Loucy (cell line): ENCODE measurements at regions not wholly inside any gene's neighbourhood (a gene's known extent, or its start where the extent isn't known, plus 50 kb on each side); places are given as distances from the start of the nearest gene placed in this dataset.

Source experiments
- H2AFZ ChIP-seq: fragments of 200-600 bp; sonication (generic); 2 replicates; pipeline ENCODE4 v1.6.0; 2016; ENCODE audit warnings: antibody characterized with exemption, mild to moderate bottlenecking, low read length, moderate library complexity
- H3F3A ChIP-seq: fragments of 200-600 bp; 2 replicates; pipeline ENCODE4 v1.6.0; 2016; ENCODE audit warnings: antibody characterized with exemption, low read depth, mild to moderate bottlenecking
- H3K27me3 ChIP-seq: fragments of 200-600 bp; sonication (generic); 2 replicates; pipeline ENCODE4 v1.6.1; 2014; ENCODE audit warnings: low read length, mild to moderate bottlenecking; ENCODE audit not compliant: insufficient read depth, poor library complexity, severe bottlenecking
- H3K36me3 ChIP-seq: fragments of 200-600 bp; sonication (generic); 2 replicates; pipeline ENCODE4 v1.6.1; 2016; ENCODE audit warnings: low read length; ENCODE audit not compliant: insufficient read depth
- H3K4me1 ChIP-seq: fragments of 200-600 bp; sonication (generic); 2 replicates; pipeline ENCODE4 v1.5.1; 2014; ENCODE audit warnings: low read length, mild to moderate bottlenecking; ENCODE audit not compliant: insufficient read depth, poor library complexity, severe bottlenecking
- H3K4me2 ChIP-seq: fragments of 200-600 bp; sonication (generic); 2 replicates; pipeline ENCODE4 v1.6.0; 2014; ENCODE audit warnings: antibody characterized with exemption, low read length, low read depth, mild to moderate bottlenecking; ENCODE audit not compliant: poor library complexity, severe bottlenecking
- H3K4me3 ChIP-seq: fragments of 200-600 bp; sonication (generic); 2 replicates; pipeline ENCODE4 v1.5.1; 2014; ENCODE audit warnings: low read length, mild to moderate bottlenecking, mixed read lengths; ENCODE audit not compliant: poor library complexity, severe bottlenecking
- H3K79me2 ChIP-seq: fragments of 200-600 bp; sonication (generic); 2 replicates; pipeline ENCODE4 v1.6.1; 2014; ENCODE audit warnings: low read length; ENCODE audit not compliant: insufficient read depth
- H3K9ac ChIP-seq: fragments of 200-600 bp; sonication (generic); 2 replicates; pipeline ENCODE4 v1.6.0; 2014; ENCODE audit warnings: mild to moderate bottlenecking, low read depth, low read length, moderate library complexity; ENCODE audit not compliant: poor library complexity, severe bottlenecking
- H3K9me2 ChIP-seq: fragments of 200-600 bp; sonication (generic); replicated peaks from 2 replicates; pipeline ENCODE4 v1.6.1; 2016; ENCODE audit warnings: low read depth, low read length, mixed read lengths
- H3K9me3 ChIP-seq: fragments of 200-600 bp; sonication (generic); 2 replicates; pipeline ENCODE4 v1.6.1; 2014; ENCODE audit warnings: mild to moderate bottlenecking, antibody characterized with exemption, low read length, low read depth; ENCODE audit not compliant: insufficient read depth
- H4K20me1 ChIP-seq: fragments of 200-600 bp; sonication (generic); 2 replicates; pipeline ENCODE4 v1.6.0; 2014; ENCODE audit warnings: antibody characterized with exemption, low read length, mild to moderate bottlenecking; ENCODE audit not compliant: insufficient read depth, poor library complexity, severe bottlenecking
- CTCF ChIP-seq: fragments of 200-600 bp; sonication (generic); conservative IDR thresholded peaks from 2 replicates; pipeline ENCODE4 v1.5.1; 2014; ENCODE audit warnings: mild to moderate bottlenecking, antibody characterized with exemption, low read length
- EZH2phosphoT487 ChIP-seq: fragments of 200-600 bp; IDR thresholded peaks from 2 replicates; pipeline ENCODE4 v1.6.1; 2018; ENCODE audit warnings: antibody characterized with exemption, mild to moderate bottlenecking, moderate library complexity, borderline replicate concordance

GRCh38 chr1:232508130-232508701 lies 121.7 kb downstream of the SIPA1L2 start:
- H3K36me3 ChIP-seq: peaks cover 4% of the 10 kb centered on the region; the same call in 1 of the 2 replicates
- H4K20me1 ChIP-seq: no peaks in the 10 kb centered on the region
- H2AFZ ChIP-seq: no peak overlapping the region
- no peaks in the 10 kb centered on the region for H3K9me2 ChIP-seq
- no peak overlapping the region for H3K4me2 ChIP-seq
- no peak for TF ChIP-seq EZH2phosphoT487
- TF ChIP-seq CTCF: peak; percentile 58
- H3K27me3 ChIP-seq: no peaks in the 10 kb centered on the region
- H3K9me3 ChIP-seq: no peaks in the 10 kb centered on the region
- H3K79me2 ChIP-seq: peaks cover 57% of the 10 kb centered on the region
- H3K9ac ChIP-seq: no peak overlapping the region
- H3F3A ChIP-seq: no peaks in the 10 kb centered on the region
- no peak overlapping the region for H3K4me3 ChIP-seq
- H3K4me1 ChIP-seq: peaks cover 40% of the 10 kb centered on the region

- Histone ChIP-seq H3K4me1 (peaks cover 45% of the 10 kb centered on the region), H4K20me1 (no peaks in the 10 kb centered on the region), H3F3A (no peaks in the 10 kb centered on the region), H3K79me2 (peaks cover 61% of the 10 kb centered on the region), H3K9me2 (no peaks in the 10 kb centered on the region), H3K4me2 (no peak overlapping the region), H3K4me3 (no peak overlapping the region), H2AFZ (no peak overlapping the region), H3K9me3 (no peaks in the 10 kb centered on the region), H3K27me3 (no peaks in the 10 kb centered on the region), H3K36me3 (no peaks in the 10 kb centered on the region), H3K9ac (no peak overlapping the region)
- TF ChIP-seq EZH2phosphoT487 (no peak), CTCF (no peak)
Observed at GRCh38 chr1:232507571-232507970, 122.4 kb downstream of the SIPA1L2 start.

GRCh38 chr1:232505884-232506283 lies 124.0 kb downstream of the SIPA1L2 start:
- Histone ChIP-seq H2AFZ (no peak overlapping the region), H3K9ac (no peak overlapping the region), H3K9me3 (no peaks in the 10 kb centered on the region), H3K36me3 (no peaks in the 10 kb centered on the region), H3K4me2 (no peak overlapping the region), H3K27me3 (no peaks in the 10 kb centered on the region), H3K9me2 (no peaks in the 10 kb centered on the region), H3K4me3 (no peak overlapping the region), H3F3A (no peaks in the 10 kb centered on the region), H3K79me2 (peaks cover 67% of the 10 kb centered on the region), H3K4me1 (peaks cover 37% of the 10 kb centered on the region), H4K20me1 (no peaks in the 10 kb centered on the region)
- no peak for TF ChIP-seq CTCF
- no peak for TF ChIP-seq EZH2phosphoT487
